Sciatic nerve (tissue), 2 donors: ENCODE measurements at regions not wholly inside any gene's neighbourhood (a gene's known extent, or its start where the extent isn't known, plus 50 kb on each side); places are given as distances from the start of the nearest gene placed in this dataset.

Experiments used
- ATAC-seq: fragments of 200-7000 bp; cut with Tn5 transposase; one replicate; pipeline ENCODE4 v1.9.1; 2020; ENCODE audit warnings: mild to moderate bottlenecking, moderate library complexity
- DNase-seq: peaks from one replicate; pipeline ENCODE4 v3.0.0-alpha.2; 2020; ENCODE audit warnings: low spot score
- intact Hi-C: fragments of 100-400 bp; cut with DNase I; formaldehyde crosslinking; loops from one replicate; pipeline ENCODE4 v1.14.2; 2022
- donor health status: DM: no; HTN: no; CAD: no.
- donor health status: DM: no; HTN: no; CAD: no.

DNA sequence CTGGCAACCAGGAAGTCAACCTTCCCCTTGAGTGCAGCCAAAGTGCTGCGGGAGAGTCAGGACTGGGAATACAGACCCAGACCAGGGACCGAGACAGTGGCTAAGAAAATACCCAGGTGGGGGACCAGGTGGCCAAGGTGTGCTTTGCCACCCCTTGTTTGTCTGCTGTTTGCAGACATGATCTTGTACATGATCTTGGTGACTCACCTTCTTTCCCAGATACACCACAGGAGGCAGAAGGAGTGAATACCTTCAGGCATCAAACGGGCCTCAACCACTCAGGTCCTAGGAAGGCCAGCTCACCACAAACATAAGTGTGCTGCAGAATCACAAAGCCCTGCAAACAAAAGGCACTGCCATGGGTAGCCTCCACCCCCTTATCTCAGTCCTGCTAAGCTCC is 62.0 kb downstream of the CNGA2 start:
- intact Hi-C loops, result no loop called here
- ATAC-seq (no peak), DNase-seq (no peak)

DNA sequence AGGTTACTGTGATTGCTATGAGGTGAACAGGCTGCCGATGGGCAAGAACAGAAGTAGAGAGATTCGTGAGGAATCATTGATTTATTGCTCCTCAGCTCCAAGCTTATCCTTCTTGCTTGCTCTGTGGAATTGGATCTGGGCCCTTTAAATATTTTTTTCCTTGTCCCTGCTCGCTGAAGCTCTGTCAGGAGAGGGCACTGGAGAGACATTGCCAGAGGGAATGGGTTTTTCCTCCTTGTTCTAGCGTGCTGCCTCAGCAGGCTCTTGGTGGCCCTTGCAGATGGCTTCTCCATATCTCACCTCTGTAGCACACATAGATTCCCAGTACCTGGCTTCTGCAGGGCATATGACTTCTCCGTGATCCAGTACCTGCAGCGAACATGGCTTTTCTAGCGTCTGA is 67.4 kb downstream of the CNGA2 start:
- ATAC-seq (no peak), DNase-seq (no peak)
- intact Hi-C loops, result no loop called here

DNA sequence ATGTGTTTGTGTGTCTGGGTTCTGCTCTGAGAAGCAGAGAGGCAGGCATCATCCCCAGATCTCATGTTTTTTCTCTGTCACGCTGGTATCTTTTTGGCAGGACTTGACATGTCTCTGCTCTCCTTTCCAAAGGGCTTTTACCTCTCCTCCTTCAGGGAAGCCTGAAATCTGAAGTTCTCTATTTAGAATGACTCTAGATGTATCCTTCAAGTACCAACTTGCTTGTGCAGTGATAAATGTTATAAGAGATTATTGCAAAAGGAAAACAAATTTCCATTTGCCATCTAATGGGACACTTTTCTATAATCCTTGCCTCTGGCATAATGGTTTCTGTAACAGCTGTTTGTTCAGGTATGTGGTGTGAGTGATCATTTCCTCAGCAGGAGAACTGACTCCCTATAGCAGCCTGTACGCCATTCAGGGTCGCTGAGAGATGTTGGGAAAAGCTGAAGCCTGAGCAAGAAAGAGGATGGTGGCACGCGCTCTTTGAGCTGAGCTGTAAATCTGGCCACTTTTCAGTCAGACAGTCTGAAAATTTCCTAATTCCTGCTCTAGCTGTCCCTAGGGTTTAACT is 72.5 kb downstream of the CNGA2 start:
- intact Hi-C loops, result no loop called here
- DNase-seq (no peak), ATAC-seq (no peak)

DNA sequence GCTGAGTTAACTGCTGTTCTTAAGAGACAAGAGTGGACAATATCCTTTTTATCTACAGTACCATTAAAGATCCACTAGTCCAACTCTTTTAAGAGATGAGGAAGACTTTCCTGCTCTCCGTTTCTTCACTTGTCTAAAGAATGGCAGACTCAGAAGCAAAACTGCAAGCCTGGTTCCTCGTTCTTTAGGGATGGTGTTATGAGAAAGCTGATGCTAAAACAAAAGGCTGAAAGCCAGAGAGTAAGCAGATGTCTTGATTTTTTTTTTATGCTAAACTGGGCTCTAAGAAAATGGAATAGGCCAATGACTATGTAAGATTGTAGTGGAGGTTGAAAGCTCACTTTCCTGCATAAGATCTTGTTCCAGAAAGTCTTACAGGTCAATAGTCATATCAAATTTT is 78.1 kb downstream of the CNGA2 start:
- intact Hi-C loops, result no loop called here
- DNase-seq (no peak), ATAC-seq (no peak)

DNA sequence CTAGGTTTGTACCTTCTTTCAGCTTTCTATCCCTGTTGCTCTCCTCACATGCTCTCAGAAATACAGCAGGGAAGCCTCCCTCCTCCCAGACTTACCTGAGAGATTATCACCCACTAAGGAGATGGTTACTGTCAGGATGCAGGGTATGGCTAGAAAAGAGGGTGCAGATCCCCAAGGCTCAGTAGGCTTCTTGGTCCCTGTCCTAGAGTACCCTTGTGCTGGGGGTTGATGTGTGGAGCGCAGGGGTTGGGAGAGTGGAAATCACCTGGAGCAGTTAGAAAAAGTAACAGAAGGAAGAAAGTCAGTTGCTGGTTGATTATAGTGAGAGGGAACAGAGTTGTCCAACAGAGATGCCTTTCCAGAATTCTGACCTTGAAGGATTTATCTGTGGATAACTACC is 80.2 kb downstream of the CNGA2 start:
- DNase-seq, result no peak

DNA sequence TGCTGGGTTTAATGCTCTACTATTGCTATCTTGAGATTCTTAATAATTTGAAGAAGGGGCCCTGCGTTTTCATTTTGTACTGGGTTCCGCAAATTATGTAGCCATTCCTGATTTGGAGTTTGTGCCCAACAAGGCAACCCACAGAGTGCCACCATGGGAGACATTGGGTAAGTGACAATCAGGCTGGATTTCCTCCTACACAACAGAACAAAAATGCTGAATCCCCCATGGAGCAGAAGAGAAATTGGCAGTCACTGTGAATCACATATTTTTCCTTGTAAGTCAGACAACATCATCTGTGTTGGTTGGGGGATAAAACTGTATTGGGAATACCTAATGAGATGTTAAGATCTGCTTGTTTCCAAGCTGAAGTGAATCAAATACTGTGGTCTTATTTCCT is 80.9 kb downstream of the CNGA2 start:
- intact Hi-C loops, result no loop called here
- no peak for DNase-seq
- peak; percentile 49 for ATAC-seq

More for the DNA sequence above, 80.2 kb downstream of the CNGA2 start:
- intact Hi-C loops, result no loop called here
- ATAC-seq, result no peak

DNA sequence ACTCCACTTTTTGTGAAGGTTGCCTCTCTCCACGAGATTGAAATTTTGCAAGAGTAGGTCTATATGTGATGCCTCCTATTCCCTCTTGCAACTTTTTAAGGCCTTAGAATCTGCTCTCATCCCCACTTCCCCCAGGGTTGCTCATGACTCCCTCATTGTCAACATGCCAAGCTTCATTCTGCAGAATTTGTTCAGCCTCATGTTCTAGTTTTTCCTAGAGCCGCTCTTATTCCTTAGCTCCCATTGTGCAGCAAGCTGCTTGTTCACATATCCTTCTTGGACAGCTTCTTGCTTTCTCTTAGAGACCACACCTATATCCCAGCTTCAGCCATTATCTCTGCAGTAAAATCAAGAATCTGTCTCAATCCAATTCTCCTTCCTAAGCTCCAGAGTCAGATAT is 82.4 kb downstream of the CNGA2 start:
- intact Hi-C loops, result no loop called here
- DNase-seq (no peak), ATAC-seq (no peak)

DNA sequence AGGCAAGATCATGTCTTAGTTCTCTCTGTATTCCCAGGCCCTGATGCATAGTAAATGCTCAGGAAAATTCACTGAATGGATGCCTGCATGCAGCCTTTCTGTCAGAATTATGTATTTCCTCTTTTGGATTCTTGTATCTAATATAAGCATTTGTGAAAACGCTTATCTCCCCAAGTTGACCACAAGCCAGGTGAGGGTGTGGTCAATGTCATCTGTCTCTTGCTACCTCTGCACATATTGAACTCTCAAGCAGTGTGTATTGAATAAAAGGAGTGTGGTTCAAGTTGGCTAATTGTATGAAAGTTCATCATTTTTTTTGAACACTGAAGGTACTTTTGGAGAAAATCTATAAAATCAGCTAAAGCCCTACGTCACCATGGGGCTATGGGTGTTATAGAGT is 84.3 kb downstream of the CNGA2 start:
- intact Hi-C loops, result no loop called here
- DNase-seq (no peak), ATAC-seq (no peak)

DNA sequence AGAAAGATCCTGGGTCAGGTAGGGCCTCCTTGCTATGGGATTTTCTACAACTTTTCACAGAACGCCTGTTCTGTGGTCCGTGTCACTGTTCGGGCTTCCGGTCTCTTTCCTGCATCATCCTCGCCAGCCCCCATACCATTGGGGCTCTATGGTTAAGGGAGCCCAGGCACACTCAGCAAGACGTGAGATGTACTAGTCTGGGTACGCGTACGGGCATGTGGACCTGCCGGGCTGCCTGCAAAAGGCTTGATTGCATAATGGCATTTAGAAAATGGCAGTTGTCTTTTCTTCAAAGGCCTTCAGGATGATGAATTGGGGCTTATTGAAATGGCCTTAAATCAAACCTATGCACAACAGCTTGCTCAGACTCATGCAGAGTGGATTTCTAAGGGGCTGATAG is 86.7 kb downstream of the CNGA2 start:
- ATAC-seq (no peak), DNase-seq (no peak)
- intact Hi-C loops, result no loop called here

DNA sequence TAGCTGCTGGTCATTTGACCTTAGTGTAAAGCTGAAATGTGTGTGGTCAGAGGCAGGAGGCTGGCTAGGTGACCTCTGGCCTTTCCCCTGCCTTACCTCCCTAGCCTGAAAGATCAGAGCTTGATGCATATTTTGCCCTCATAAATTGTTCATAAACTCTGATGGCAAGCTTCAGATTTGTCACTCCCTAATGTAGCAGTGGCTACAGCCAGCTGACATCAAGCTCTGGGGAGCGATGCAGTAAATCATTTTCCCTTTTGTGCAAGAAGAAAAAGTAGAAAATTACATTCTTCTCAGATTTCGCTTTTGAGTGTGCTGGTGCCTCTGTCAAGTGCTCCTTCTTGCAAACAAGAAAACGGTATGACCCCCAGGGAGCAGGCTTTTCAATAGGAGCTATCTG is 87.7 kb upstream of the MAGEA4 start:
- intact Hi-C loops, result no loop called here
- DNase-seq (no peak), ATAC-seq (no peak)

DNA sequence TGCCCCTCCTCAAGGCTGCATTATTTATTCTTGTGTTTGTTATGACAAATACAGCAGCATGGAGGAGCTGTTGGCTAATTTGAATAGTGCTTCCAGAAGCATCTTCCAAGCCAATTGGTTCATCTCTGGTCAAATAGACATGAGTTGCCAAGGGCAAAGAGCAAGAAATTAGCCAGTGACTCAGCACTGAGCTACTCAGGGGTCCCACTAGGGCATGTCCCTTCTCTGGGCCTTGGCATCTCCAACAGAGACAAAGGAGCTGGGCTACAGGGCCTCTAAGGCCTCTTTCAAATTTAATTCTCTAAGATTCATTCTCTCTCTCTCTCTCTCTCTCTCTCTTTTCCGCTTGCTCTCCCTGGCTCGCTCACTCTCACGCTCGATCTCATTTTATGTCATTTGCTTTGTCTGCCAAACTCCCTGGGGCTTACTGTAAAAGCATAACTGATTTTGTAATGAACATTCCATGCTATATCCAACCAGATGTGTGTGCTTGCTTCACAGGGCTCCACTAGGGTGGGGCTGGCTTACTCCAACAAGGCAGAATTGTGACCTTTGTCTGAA is 86.7 kb upstream of the MAGEA4 start:
- intact Hi-C loops, result no loop called here
- ATAC-seq (peak; percentile 78), DNase-seq (no peak)

DNA sequence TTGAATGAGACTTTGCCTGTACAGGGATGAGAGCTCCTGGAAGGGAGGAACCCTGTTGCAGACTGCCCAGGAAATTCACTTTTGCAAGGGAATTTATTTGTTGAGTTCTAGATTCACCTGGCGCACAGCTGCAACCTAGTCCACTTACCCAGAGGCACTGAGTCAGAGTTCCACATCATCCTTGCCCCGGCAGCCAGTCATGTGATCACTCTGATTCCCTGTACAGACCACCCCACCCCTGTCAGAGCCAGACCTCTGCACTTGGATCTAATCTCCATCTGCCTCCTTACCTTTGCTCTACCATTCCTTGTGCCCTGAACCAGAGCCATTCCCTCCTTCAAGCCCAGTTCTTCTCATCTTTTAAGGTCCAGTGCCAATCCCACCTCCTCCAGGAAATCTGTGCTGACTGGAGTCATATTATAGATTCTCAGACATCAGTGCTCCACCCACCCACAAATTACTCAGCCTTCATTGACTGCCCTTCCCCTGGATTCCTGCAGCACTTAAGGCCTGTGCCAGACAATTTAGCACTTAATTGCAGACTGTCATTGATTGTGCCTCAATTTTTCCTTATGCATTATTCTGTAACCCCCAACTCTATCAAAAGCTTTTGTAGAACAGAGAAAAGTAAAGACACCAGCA is 84.1 kb upstream of the MAGEA4 start:
- intact Hi-C loops, result no loop called here
- ATAC-seq, result no peak
- DNase-seq, result no peak

DNA sequence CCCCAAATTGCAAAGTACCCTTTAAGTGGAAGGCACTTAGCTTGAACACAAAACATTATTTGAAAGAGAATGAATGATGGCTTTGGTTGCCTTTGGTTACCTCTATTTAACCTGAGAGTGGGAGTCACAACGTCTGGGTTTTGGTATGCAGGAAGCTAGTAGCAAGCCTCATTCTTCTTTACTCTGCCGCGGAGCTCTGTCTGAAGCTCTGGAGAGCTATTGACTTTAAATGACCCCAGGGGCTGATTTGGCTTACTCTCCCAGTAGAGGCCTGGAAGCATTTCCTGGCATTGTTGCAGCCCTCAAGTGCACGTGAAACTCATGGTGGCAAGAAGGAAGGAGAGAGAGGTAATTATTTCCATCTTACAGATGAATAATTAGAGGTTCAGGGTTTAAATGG is 81.8 kb upstream of the MAGEA4 start:
- no peak for ATAC-seq
- intact Hi-C loops, result no loop called here

DNA sequence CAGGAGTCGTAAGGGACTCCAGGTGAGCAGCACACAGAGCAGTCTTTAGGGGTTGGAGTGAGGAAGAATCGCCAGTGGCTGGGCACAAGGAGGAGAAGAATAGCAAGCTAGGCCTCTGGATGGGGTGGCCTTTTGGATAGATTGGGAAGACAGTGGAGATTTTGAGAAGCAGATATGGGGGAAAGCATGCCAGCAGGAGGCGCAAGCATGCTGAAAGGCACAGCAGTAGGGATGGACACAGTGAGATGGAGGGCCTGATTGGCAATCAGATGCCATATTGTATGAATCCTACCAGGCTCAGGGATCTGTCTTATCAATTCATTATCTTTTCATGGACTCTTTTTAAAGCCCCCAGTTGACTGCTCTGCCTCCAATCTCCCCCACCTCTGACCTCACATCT is 60.4 kb upstream of the MAGEA4 start:
- intact Hi-C loops, result no loop called here
- DNase-seq (no peak), ATAC-seq (no peak)

More for the DNA sequence above, 81.8 kb upstream of the MAGEA4 start:
- DNase-seq, result no peak

DNA sequence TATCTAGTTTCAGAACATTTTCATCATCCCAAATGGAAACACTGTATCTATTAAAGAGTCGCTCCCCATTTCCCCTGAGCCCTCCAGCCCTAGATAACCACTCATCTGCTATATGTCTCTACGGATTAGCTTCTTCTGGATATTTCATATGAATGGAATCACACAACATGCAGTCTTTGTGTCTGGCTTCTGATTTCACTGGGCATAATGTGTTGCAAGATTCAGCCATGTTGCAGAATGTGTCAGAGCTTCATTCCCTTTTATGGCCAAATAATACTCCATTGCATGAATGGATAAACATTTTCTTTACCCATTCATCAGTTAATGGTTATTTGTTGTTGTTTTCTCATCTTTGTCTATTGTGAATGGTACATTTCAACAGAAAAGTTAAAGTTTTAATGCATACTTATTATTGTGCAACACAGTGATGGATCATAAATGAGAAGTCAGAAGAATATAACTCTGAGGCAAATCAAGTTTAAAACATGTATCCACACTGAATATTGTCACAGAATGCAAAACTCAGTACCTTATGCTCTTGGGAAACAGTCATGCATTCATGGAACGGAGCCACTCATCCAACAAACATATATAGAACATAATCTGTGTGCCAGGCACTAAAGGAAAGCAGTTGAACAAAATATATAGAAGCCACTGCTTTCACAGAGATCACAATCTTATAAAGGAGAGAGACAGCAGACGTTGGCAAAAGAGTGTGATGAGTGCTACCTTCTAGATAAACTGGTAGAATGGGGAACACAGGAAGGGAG is 57.8 kb upstream of the MAGEA4 start:
- no peak for ATAC-seq
- intact Hi-C loops, result no loop called here
- no peak for DNase-seq

DNA sequence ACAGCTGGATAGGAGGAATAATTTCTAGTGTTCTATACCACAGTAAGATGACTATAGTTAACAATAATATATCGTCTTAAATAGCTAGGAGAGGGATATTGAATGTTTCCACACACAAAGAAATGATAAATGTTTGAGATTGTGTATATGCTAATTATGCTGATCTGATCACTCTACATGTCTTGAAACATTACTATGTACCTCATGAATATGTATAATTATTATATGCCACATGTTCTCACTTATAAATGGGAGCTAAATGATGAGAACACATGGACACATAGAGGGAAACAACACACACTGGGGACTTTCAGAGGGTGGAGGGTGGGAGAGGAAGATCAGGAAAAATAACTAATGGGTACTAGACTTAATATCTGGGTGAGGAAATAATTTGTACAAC is 53.2 kb upstream of the MAGEA4 start:
- DNase-seq (no peak), ATAC-seq (no peak)
- intact Hi-C loops, result no loop called here

DNA sequence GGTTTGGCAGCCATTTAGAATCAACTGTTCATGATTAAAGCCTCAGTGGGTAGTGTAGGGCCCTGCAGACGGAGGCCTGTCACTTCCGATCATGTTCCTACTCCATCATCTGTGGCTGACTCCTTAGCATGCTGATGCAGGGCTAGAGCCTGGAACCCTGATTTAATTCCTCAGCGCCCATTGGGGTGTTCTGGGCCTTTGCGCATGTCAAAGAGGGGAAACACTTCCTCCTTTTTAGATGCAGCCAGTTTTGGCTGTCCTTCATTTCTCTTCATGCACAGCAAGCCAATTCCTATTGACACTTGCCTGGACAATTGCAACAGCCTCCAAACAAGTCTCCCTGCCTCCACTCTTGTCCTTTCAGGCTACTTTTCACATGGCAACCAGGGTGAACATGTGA is 51.9 kb upstream of the MAGEA4 start:
- DNase-seq, result no peak
- no peak for ATAC-seq
- intact Hi-C loops, result no loop called here
